SK-N-MC (cell line): ENCODE measurements at regions not wholly inside any gene's neighbourhood (a gene's known extent, or its start where the extent isn't known, plus 50 kb on each side); places are given as distances from the start of the nearest gene placed in this dataset.
"Not testable (repeated sequence)": the region's sequence is repeated elsewhere in the genome, so short reads cannot be mapped to it uniquely, and the experiment has no call there.

ENCODE experiments used
- DNase-seq: peaks from one replicate; pipeline ENCODE4 v3.0.0-alpha.2; 2011; ENCODE audit warnings: low read depth, low spot score
- H3K27ac ChIP-seq: fragments of 200-600 bp; sonication (generic); 2 replicates; pipeline ENCODE4 v1.5.1; 2016; ENCODE audit warnings: mixed run types
- H3K36me3 ChIP-seq: fragments of 200-600 bp; sonication (generic); 2 replicates; pipeline ENCODE4 v1.6.1; 2017; ENCODE audit warnings: antibody characterized with exemption, low read length, mixed read lengths; ENCODE audit not compliant: insufficient read depth
- H3K4me3 ChIP-seq: fragments of 200-600 bp; sonication (generic); 2 replicates; pipeline ENCODE4 v1.5.1; 2016
- H3K9ac ChIP-seq: fragments of 200-600 bp; sonication (generic); 2 replicates; pipeline ENCODE4 v1.8.0; 2017; ENCODE audit warnings: mixed run types, mixed read lengths; ENCODE audit not compliant: insufficient read length
- H3K9me3 ChIP-seq: fragments of 200-600 bp; sonication (generic); 2 replicates; pipeline ENCODE4 v1.6.1; 2017; ENCODE audit warnings: low read depth, mild to moderate bottlenecking, antibody characterized with exemption, low read length, moderate library complexity, mixed read lengths
- EZH2 ChIP-seq: fragments of 200-600 bp; sonication (generic); IDR thresholded peaks from one replicate; pipeline ENCODE4 v1.6.1; 2017; ENCODE audit warnings: antibody characterized with exemption
- FOXP2 ChIP-seq: optimal IDR thresholded peaks from 2 replicates; pipeline ENCODE3; 2011; ENCODE audit warnings: mild to moderate bottlenecking, moderate library complexity; ENCODE audit not compliant: insufficient read depth; ENCODE audit errors: extremely low read length, control extremely low read depth
- POLR2AphosphoS5 ChIP-seq: IDR thresholded peaks from 2 replicates; pipeline ENCODE4 v1.6.1; 2012; ENCODE audit warnings: mild to moderate bottlenecking, low read depth, low read length, borderline replicate concordance

GRCh38 chr4:112739442-112739841, 102.5 kb downstream of the LARP7 start:
- H3K36me3 ChIP-seq, result no peaks in the 10 kb centered on the region
- H3K9me3 ChIP-seq, result no peaks in the 10 kb centered on the region
- no peak overlapping the region for H3K4me3 ChIP-seq
- TF ChIP-seq EZH2 (no peak), FOXP2 (no peak), POLR2AphosphoS5 (no peak)
- H3K27ac ChIP-seq, result no peak overlapping the region
- DNase-seq, result no peak
- H3K9ac ChIP-seq, result no peak overlapping the region

GRCh38 chr4:112747036-112747435, 110.1 kb downstream of the LARP7 start:
- TF ChIP-seq EZH2, result no peak
- no peak for TF ChIP-seq FOXP2
- no peak for TF ChIP-seq POLR2AphosphoS5
- H3K9me3 ChIP-seq, result no peaks in the 10 kb centered on the region
- H3K9ac ChIP-seq, result no peak overlapping the region
- peak overlapping the region; percentile 38; the same call in 1 of the 2 replicates for H3K27ac ChIP-seq
- H3K36me3 ChIP-seq, result no peaks in the 10 kb centered on the region
- no peak for DNase-seq
- H3K4me3 ChIP-seq, result peak overlapping the region; percentile 27; the same call in 1 of the 2 replicates

GRCh38 chr4:112748352-112748878, 111.5 kb downstream of the LARP7 start:
- H3K27ac ChIP-seq, result 0 out of 2 replicates have a peak overlapping the region, but pooled peaks have one; percentile 38
- H3K36me3 ChIP-seq, result no peaks in the 10 kb centered on the region
- no peak overlapping the region for H3K9ac ChIP-seq
- TF ChIP-seq EZH2 (no peak), POLR2AphosphoS5 (no peak), FOXP2 (no peak)
- no peaks in the 10 kb centered on the region for H3K9me3 ChIP-seq
- no peak overlapping the region for H3K4me3 ChIP-seq
- no peak for DNase-seq

DNA sequence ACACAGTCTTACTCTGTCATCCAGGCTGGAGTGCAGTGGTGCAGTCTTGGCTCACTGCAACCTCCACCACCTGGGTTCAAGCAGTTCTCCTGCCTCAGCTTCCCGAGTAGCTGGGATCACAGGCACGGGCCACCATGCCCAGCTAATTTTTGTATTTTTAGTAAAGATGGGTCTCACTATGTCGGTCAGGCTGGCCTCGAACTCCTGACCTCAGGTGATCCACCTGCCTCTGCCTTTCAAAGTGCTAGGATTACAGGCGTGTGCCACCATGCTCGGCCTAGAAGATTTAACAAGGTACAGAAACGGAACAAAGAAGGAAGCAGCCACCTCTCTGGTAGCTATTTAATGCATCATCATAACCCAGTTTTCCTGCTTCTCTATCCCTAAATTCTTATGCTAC, 113.8 kb downstream of the LARP7 start:
- not testable (repeated sequence) for H3K36me3 ChIP-seq, H3K4me3 ChIP-seq, H3K9ac ChIP-seq, DNase-seq, H3K9me3 ChIP-seq, H3K27ac ChIP-seq

- TF ChIP-seq FOXP2, result no peak
- TF ChIP-seq EZH2, result no peak
- TF ChIP-seq POLR2AphosphoS5, result no peak
- Histone ChIP-seq H3K9ac (no peak overlapping the region), H3K27ac (no peak overlapping the region)
These were observed 114.5 kb downstream of the LARP7 start for GRCh38 chr4:112751447-112751846.

DNA sequence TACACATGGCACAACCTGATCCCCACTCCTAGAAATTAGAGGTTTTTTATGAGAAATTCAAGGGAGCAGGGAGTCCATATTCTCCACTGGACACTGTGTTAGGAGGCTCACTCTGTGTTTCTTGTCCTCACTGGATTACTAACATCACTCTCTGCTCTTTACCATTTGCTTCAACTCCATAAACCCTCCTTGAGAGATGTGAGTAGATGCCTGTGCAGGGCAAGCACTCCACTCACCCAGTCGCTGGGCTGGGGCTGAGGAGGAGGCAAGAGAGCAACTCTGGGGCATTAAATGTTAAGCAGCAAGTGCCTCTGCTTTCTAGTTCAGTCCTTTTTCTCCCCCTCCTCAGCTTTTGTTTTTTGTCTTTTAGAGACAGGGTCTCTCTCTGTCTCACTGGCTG, 115.1 kb downstream of the LARP7 start:
- TF ChIP-seq POLR2AphosphoS5 (no peak), FOXP2 (no peak), EZH2 (no peak)
- no peaks in the 10 kb centered on the region for H3K36me3 ChIP-seq
- no peaks in the 10 kb centered on the region for H3K9me3 ChIP-seq
- H3K4me3 ChIP-seq, result no peak overlapping the region
- H3K27ac ChIP-seq, result no peak overlapping the region
- no peak overlapping the region for H3K9ac ChIP-seq
- no peak for DNase-seq

More at GRCh38 chr4:112751447-112751846, 114.5 kb downstream of the LARP7 start:
- Histone ChIP-seq H3K4me3 (no peak overlapping the region), H3K9me3 (no peaks in the 10 kb centered on the region), H3K36me3 (no peaks in the 10 kb centered on the region)
- no peak for DNase-seq

- DNase-seq, result no peak
- no peak overlapping the region for H3K9ac ChIP-seq
- TF ChIP-seq FOXP2 (no peak), EZH2 (no peak), POLR2AphosphoS5 (no peak)
- H3K36me3 ChIP-seq, result no peaks in the 10 kb centered on the region
- H3K9me3 ChIP-seq, result no peaks in the 10 kb centered on the region
- H3K4me3 ChIP-seq, result no peak overlapping the region
- H3K27ac ChIP-seq, result no peak overlapping the region
These were observed 115.6 kb downstream of the LARP7 start for GRCh38 chr4:112752510-112752909.

GRCh38 chr4:112753333-112753732, 116.4 kb downstream of the LARP7 start:
- no peak overlapping the region for H3K27ac ChIP-seq
- no peak overlapping the region for H3K4me3 ChIP-seq
- H3K36me3 ChIP-seq, result no peaks in the 10 kb centered on the region
- DNase-seq, result no peak
- H3K9me3 ChIP-seq, result no peaks in the 10 kb centered on the region
- TF ChIP-seq FOXP2 (no peak), EZH2 (no peak), POLR2AphosphoS5 (no peak)
- no peak overlapping the region for H3K9ac ChIP-seq

DNA sequence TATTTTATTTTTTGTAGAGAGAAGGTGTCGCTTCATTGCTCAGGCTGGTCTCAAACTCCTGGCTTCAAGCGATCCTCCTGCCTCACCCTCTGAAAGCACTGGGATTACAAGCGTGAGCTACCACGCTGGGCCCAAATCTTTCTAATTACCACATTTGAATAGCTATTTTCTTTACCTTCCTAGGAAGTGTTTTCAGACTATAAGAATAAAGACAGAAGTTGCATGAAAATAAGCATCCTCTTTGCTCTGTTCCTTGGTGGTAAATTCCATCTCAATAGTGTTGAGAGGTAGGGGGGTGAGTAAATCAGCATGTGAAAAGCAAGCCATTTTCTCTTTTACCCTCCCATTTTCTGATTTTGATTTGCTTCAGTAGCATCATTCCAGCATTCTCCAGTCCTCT, 122.4 kb downstream of the LARP7 start:
- Histone ChIP-seq H3K9ac (no peak overlapping the region), H3K27ac (no peak overlapping the region), H3K36me3 (no peaks in the 10 kb centered on the region), H3K4me3 (no peak overlapping the region), H3K9me3 (no peaks in the 10 kb centered on the region)
- DNase-seq, result no peak
- TF ChIP-seq EZH2 (no peak), FOXP2 (no peak), POLR2AphosphoS5 (no peak)
